Adrenal gland (tissue), 9 donors: ENCODE measurements at regions not wholly inside any gene's neighbourhood (a gene's known extent, or its start where the extent isn't known, plus 50 kb on each side); places are given as distances from the start of the nearest gene placed in this dataset.
A peak's percentile ranks its signal among the peaks of the same experiment; 100 is the strongest.

ENCODE experiments used
- DNase-seq, 7 donors: peaks; one replicate each; pipeline ENCODE4 v3.0.0-alpha.2; 2019 to 2020
- H3K27ac ChIP-seq, 5 donors: fragments of 200-600 bp; sonication (generic) in 4 of 5; 1 replicate in 3 of 5; 2 replicates in 2 of 5; pipeline versions ENCODE4 v1.5.1 to v1.8.0; 2016 to 2020; ENCODE audit warnings: mild to moderate bottlenecking in 1 of 5
- H3K27me3 ChIP-seq: fragments of 200-600 bp; 2 replicates; pipeline ENCODE4 v1.8.0; 2021
- H3K36me3 ChIP-seq, 2 donors: fragments of 200-600 bp; replicated peaks in 1 of 2; 1 replicate in 1 of 2; 2 replicates in 1 of 2; pipeline versions ENCODE4 v1.5.1 to v1.8.0; 2018 to 2022
- H3K4me1 ChIP-seq, 2 donors: fragments of 200-600 bp; replicated peaks in 1 of 2; 1 replicate in 1 of 2; 2 replicates in 1 of 2; pipeline versions ENCODE4 v1.5.1 to v1.8.0; 2018 to 2021
- H3K4me3 ChIP-seq, 4 donors: fragments of 200-600 bp; sonication (generic) in 3 of 4; one replicate each; pipeline ENCODE4 v1.5.1; 2016 to 2018
- H3K9me3 ChIP-seq, 3 donors: fragments of 200-600 bp; sonication (generic) in 1 of 3; replicated peaks in 1 of 3; 1 replicate in 2 of 3; 2 replicates in 1 of 3; pipeline versions ENCODE4 v1.5.1 to v1.8.0; 2016 to 2021
- CTCF ChIP-seq, 6 experiments: fragments of 450-650 bp in 4 of 6; fragments of 200-600 bp in 2 of 6; sonication (generic) in 1 of 6; IDR thresholded peaks; 1 replicate in 5 of 6; 2 replicates in 1 of 6; pipeline versions ENCODE4 v1.5.1 to v1.8.0; 2016 to 2021; ENCODE audit warnings: antibody characterized with exemption in 6 of 6, mild to moderate bottlenecking in 2 of 6, moderate library complexity in 1 of 6
- POLR2A ChIP-seq, 2 donors: fragments of 450-650 bp; IDR thresholded peaks; one replicate each; pipeline ENCODE4 v1.6.1; 2017; ENCODE audit warnings: antibody characterized with exemption in 2 of 2, mild to moderate bottlenecking in 2 of 2, moderate library complexity in 1 of 2
- WGBS, 4 donors: extraction: QIAGEN DNeasy Blood & Tissue Kit in 2 of 4; methylation state at CpG; one replicate each; pipeline versions ENCODE4 v1.1.5 to v1.1.7; 2013 to 2017; 5-methylcytosine and 5-hydroxymethylcytosine counted together
- intact Hi-C, 2 donors: fragments of 100-400 bp; cut with DNase I; formaldehyde crosslinking; loops; one replicate each; pipeline versions ENCODE4 v1.14.1 to v1.15.0; 2022 to 2023
- donor health status: healthy with polysubstance abuse.
- donor health status: Bipolar disorder and iron deficiency.
- donor health status: DM: yes; HTN: yes; CAD: no.
- donor health status: DM: no; HTN: no; CAD: no.
- donor health status: DM: no; HTN: no; CAD: no.

GRCh38 chr7:49166441-49166840, 242.1 kb downstream of the CDC14C start:
- H3K4me3 ChIP-seq: no peak overlapping the region
- no peak for DNase-seq
- H3K36me3 ChIP-seq: no peaks in the 10 kb centered on the region
- H3K4me1 ChIP-seq: no peaks in the 10 kb centered on the region
- H3K27ac ChIP-seq: no peak overlapping the region
- H3K9me3 ChIP-seq: no peaks in the 10 kb centered on the region
- WGBS, 4 donors: 63 to 68% (median 67%) methylated on average over 1 of the region's 1 CpG
- no peaks in the 10 kb centered on the region for H3K27me3 ChIP-seq
- no peak for TF ChIP-seq POLR2A (IDR thresholded peaks at IDR 0.05)
- peak in 1 of 6 experiments; percentile 12 for TF ChIP-seq CTCF (IDR thresholded peaks at IDR 0.05)
- intact Hi-C loops: no loop called here

GRCh38 chr7:49172639-49173038, 248.3 kb downstream of the CDC14C start:
- no peak for DNase-seq
- Histone ChIP-seq H3K9me3 (no peaks in the 10 kb centered on the region), H3K27ac (no peak overlapping the region), H3K36me3 (no peaks in the 10 kb centered on the region), H3K27me3 (no peaks in the 10 kb centered on the region), H3K4me3 (no peak overlapping the region), H3K4me1 (no peaks in the 10 kb centered on the region)
- WGBS, 4 donors: 86 to 94% (median 89%) methylated on average over 1 of the region's 1 CpG
- TF ChIP-seq CTCF (IDR thresholded peaks at IDR 0.05) (no peak), POLR2A (IDR thresholded peaks at IDR 0.05) (no peak)
- intact Hi-C loops: no loop called here

DNA sequence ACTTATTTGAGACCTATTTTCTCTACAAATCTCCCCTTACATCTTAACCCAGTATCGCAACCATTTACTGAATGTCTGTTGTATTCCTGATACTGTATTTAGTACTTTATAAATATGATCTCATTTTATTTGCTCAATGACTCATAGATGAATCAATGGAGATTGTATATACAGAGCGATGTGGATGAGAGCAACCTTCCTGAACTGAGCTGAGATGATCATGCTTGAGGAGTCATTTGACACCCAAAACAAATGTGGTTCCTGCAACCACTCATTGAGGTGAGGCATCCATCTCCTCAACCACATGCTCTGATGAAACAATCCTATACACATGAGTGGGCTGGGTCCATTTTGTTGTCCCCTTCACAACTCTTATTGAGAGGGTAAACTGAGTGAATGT, 250.0 kb downstream of the CDC14C start:
- Histone ChIP-seq H3K27ac (no peak overlapping the region), H3K36me3 (no peaks in the 10 kb centered on the region), H3K4me1 (no peaks in the 10 kb centered on the region), H3K9me3 (no peaks in the 10 kb centered on the region), H3K27me3 (no peaks in the 10 kb centered on the region), H3K4me3 (no peak overlapping the region)
- no peak for DNase-seq
- WGBS, 4 donors: 79 to 96% (median 91%) methylated on average over 2 of the region's 2 CpGs
- intact Hi-C loops: no loop called here
- no peak for TF ChIP-seq CTCF (IDR thresholded peaks at IDR 0.05)
- no peak for TF ChIP-seq POLR2A (IDR thresholded peaks at IDR 0.05)

DNA sequence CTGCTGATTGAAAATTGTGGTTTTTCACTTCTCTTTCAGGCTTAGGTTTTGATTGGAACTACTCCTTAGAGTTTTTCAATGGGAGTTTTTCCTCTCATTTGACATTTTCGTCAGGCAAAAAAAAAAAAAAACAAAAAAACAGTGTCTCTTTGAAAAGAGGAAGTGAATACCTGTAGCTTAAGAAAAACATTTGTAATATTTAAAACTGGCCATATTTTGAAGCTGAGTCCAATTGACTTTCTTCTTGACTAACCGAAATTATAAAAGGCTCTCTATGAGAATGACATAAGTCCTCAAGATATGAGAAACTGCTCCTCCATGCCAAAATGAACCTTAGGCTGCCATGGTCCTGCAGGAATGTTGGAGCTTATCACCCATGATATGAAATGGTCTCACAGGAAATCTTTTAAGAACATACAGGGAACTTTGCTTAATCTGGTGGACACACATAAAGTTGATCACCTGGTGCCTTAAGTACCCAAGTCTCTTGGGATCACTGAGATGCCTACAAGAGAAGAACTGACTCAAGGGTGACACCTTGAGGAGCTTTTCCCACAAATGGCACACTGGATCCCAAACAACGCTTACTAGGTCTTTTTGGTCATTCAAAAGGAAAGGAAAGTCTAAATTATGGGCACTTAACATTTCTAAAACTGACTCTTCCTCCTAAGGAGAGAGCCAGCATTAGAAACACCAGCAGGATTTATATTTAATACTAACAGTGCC, 263.4 kb downstream of the CDC14C start:
- TF ChIP-seq CTCF (IDR thresholded peaks at IDR 0.05) (peak in 1 of 6 experiments; percentile 6), POLR2A (IDR thresholded peaks at IDR 0.05) (no peak)
- Histone ChIP-seq H3K27ac (no peak overlapping the region), H3K9me3 (no peaks in the 10 kb centered on the region), H3K36me3 (no peaks in the 10 kb centered on the region), H3K4me3 (no peak overlapping the region), H3K4me1 (no peaks in the 10 kb centered on the region), H3K27me3 (no peaks in the 10 kb centered on the region)
- intact Hi-C loops: no loop called here
- DNase-seq: no peak
- 61 to 80% (median 67%) methylated on average over 3 of the region's 3 CpGs for WGBS, 4 donors
